T-helper 22 cell (primary cell): ENCODE measurements at regions not wholly inside any gene's neighbourhood (a gene's known extent, or its start where the extent isn't known, plus 50 kb on each side); places are given as distances from the start of the nearest gene placed in this dataset.

Experiments
- DNase-seq: peaks from one replicate; pipeline ENCODE4 v3.0.0-alpha.2; 2020; ENCODE audit warnings: low read depth

GRCh38 chr2:57720728-57721627 is 325.6 kb upstream of the VRK2 start:
- no peak for DNase-seq

- DNase-seq = no peak
Observed at GRCh38 chr2:57725337-57725947, 321.2 kb upstream of the VRK2 start.

GRCh38 chr2:57726294-57726693 is 320.3 kb upstream of the VRK2 start:
- DNase-seq = no peak

GRCh38 chr2:57728691-57729090 is 317.9 kb upstream of the VRK2 start:
- no peak for DNase-seq

- DNase-seq = no peak
Observed at GRCh38 chr2:57733956-57734355, 312.6 kb upstream of the VRK2 start.

GRCh38 chr2:57740891-57741290 is 305.7 kb upstream of the VRK2 start:
- DNase-seq = no peak

- no peak for DNase-seq
Observed at GRCh38 chr2:57753636-57754035, 293.0 kb upstream of the VRK2 start.

- DNase-seq = no peak
Observed at GRCh38 chr2:57758686-57759085, 287.9 kb upstream of the VRK2 start.

- DNase-seq = no peak
Observed at GRCh38 chr2:57759131-57759530, 287.5 kb upstream of the VRK2 start.

GRCh38 chr2:57759822-57760300 is 286.7 kb upstream of the VRK2 start:
- peak; percentile 16 for DNase-seq

- no peak for DNase-seq
Observed at GRCh38 chr2:57760381-57760801, 286.2 kb upstream of the VRK2 start.

GRCh38 chr2:57776916-57777315 is 269.7 kb upstream of the VRK2 start:
- DNase-seq = no peak

- DNase-seq = no peak
Observed at GRCh38 chr2:57782587-57782986, 264.0 kb upstream of the VRK2 start.

- no peak for DNase-seq
Observed at GRCh38 chr2:57793310-57793709, 253.3 kb upstream of the VRK2 start.

- no peak for DNase-seq
Observed at GRCh38 chr2:57796527-57796926, 250.1 kb upstream of the VRK2 start.

- DNase-seq = no peak
Observed at GRCh38 chr2:57798346-57798745, 248.3 kb upstream of the VRK2 start.

- DNase-seq = no peak
Observed at GRCh38 chr2:57802243-57802642, 244.4 kb upstream of the VRK2 start.

GRCh38 chr2:57804971-57805370 is 241.6 kb upstream of the VRK2 start:
- no peak for DNase-seq

GRCh38 chr2:57806449-57806968 is 240.1 kb upstream of the VRK2 start:
- DNase-seq = no peak

GRCh38 chr2:57809230-57809629 is 237.4 kb upstream of the VRK2 start:
- no peak for DNase-seq

- no peak for DNase-seq
Observed at GRCh38 chr2:57821088-57821487, 225.5 kb upstream of the VRK2 start.

GRCh38 chr2:57828221-57828620 is 218.4 kb upstream of the VRK2 start:
- DNase-seq = no peak

GRCh38 chr2:57834666-57835065 is 211.9 kb upstream of the VRK2 start:
- DNase-seq = no peak
